Fibroblast of villous mesenchyme (primary cell): ENCODE measurements at regions not wholly inside any gene's neighbourhood (a gene's known extent, or its start where the extent isn't known, plus 50 kb on each side); places are given as distances from the start of the nearest gene placed in this dataset.

Source experiments
- DNase-seq: peaks from one replicate; pipeline ENCODE4 v3.0.0-alpha.2; 2010; ENCODE audit warnings: low read depth
- H3K4me3 ChIP-seq: 2 replicates; pipeline ENCODE4 v1.5.1; 2011; ENCODE audit warnings: low read depth, mild to moderate bottlenecking, low read length
- TF ChIP-seq, protein P1 (sequence below): IDR thresholded peaks from 2 replicates; pipeline ENCODE4 v1.5.1; 2012; ENCODE audit warnings: low read depth, mild to moderate bottlenecking, low read length; ENCODE audit not compliant: insufficient read depth

DNA sequence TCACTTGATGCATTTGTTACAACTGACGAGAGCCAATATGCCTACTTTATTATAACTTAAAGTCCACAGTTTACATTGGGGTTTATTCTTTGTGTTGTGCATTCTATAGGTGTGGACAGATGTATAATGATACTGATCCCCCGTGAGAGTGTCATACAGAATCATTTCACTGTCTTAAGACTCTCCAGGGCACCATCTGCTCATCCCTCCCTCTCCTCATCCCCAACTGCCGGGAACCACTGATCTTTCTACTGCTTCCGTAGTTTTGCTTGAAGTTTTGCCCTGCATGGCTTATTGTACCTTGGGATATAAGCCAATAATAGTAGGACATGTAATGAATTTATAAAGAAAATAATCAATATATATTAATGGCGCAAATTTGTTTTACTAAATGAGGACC is 137.8 kb upstream of the MSX1 start:
- TF ChIP-seq, protein P1, sequence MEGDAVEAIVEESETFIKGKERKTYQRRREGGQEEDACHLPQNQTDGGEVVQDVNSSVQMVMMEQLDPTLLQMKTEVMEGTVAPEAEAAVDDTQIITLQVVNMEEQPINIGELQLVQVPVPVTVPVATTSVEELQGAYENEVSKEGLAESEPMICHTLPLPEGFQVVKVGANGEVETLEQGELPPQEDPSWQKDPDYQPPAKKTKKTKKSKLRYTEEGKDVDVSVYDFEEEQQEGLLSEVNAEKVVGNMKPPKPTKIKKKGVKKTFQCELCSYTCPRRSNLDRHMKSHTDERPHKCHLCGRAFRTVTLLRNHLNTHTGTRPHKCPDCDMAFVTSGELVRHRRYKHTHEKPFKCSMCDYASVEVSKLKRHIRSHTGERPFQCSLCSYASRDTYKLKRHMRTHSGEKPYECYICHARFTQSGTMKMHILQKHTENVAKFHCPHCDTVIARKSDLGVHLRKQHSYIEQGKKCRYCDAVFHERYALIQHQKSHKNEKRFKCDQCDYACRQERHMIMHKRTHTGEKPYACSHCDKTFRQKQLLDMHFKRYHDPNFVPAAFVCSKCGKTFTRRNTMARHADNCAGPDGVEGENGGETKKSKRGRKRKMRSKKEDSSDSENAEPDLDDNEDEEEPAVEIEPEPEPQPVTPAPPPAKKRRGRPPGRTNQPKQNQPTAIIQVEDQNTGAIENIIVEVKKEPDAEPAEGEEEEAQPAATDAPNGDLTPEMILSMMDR = no peak
- no peak for DNase-seq
- no peak overlapping the region for H3K4me3 ChIP-seq

- TF ChIP-seq, protein P1 = no peak
- no peak for DNase-seq
- no peak overlapping the region for H3K4me3 ChIP-seq
Measured at GRCh38 chr4:4720646-4721045, 138.8 kb upstream of the MSX1 start.

DNA sequence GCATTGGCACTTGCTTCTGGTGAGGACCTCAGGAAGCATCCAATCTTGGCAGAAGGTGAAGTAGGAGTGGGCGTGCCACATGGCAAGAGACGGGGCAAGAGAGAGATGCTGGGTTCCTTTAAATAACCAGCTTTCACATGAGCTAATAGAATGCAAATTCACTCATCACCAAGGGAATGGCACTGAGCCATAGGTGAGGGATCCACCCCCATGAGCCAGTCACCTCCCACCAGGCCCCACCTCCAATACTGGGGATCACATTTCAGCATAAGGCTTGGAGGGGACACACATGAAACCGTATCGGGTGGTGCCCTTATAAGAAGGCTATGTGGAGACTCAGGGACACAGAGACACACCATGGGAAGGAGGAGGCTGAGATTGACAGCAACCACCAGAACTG is 140.0 kb upstream of the MSX1 start:
- DNase-seq = no peak
- TF ChIP-seq, protein P1 = no peak
- H3K4me3 ChIP-seq = no peak overlapping the region

- DNase-seq = no peak
- H3K4me3 ChIP-seq = no peak overlapping the region
- TF ChIP-seq, protein P1 = no peak
Measured at GRCh38 chr4:4717692-4718091, 141.8 kb upstream of the MSX1 start.

DNA sequence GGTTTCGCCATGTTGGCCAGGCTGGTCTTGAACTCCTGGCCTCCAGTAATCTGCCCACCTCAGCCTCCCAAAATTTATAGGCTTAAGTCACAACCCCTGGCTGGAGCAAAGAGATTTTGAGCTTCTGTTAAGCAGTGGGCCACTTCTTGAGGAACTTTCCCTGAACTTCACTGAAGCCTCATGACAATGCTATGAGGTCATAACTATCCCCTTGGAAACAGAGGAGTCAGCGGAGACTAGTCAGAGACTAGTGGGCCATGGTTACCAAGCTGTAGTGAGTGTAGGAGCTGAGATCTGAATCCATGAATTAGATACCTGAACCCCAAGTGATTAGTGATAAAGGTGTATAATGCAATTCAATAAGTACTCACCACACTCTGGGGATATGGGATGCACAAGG is 145.1 kb upstream of the MSX1 start:
- peak; percentile 8 for DNase-seq
- H3K4me3 ChIP-seq = no peak overlapping the region
- TF ChIP-seq, protein P1 = no peak

DNA sequence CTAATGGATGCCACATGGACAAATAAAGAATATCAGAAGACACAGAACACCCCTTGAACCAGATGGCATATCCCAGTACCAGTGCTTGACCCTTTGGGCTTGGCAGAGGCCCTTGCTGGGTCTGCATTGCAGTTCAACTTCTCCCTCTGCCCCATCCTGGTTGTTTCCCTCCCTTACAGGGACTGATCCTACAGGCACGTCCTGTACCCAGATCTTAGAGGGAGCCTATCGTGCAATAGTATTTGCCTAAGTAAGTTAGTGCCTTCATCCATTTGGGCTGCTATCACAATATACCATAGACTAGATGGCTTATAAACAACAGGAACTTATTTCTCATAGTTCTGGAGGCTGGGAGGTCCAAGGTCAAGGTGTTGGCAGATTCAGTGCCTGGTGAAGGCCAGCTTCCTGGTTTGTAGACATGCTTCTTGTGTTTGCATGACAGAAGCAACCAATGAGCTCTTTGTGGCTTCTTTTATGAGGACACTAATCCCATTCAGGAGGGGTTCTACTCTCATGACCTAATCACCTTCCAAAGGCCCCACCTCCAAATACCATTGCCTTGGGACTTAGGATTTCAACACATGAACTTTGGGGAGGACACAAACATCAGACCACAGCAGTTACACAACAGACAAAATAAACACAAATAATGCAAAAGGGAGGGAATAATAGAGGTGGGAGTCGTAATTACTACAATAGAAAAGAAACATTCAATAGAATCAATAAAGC is 146.5 kb upstream of the MSX1 start:
- TF ChIP-seq, protein P1 = no peak
- DNase-seq = peak; percentile 65
- H3K4me3 ChIP-seq = no peak overlapping the region

GRCh38 chr4:4711902-4712301 is 147.6 kb upstream of the MSX1 start:
- DNase-seq = no peak
- TF ChIP-seq, protein P1 = no peak
- no peak overlapping the region for H3K4me3 ChIP-seq
